Neural crest cell (in vitro differentiated cells): ENCODE measurements at regions not wholly inside any gene's neighbourhood (a gene's known extent, or its start where the extent isn't known, plus 50 kb on each side); places are given as distances from the start of the nearest gene placed in this dataset.
"Not testable (repeated sequence)": the region's sequence is repeated elsewhere in the genome, so short reads cannot be mapped to it uniquely, and the experiment has no call there.

Source experiments
- DNase-seq: peaks from one replicate; pipeline ENCODE4 v3.0.0; 2021; ENCODE audit warnings: low read depth, mixed read lengths, low spot score
- H3K27ac Mint-ChIP-seq: one replicate; pipeline ENCODE4 v1.8.0; 2021; ENCODE audit warnings: mild to moderate bottlenecking, mixed read lengths; ENCODE audit not compliant: unreplicated experiment
- H3K27me3 Mint-ChIP-seq: 2 replicates; pipeline ENCODE4 v1.8.0; 2021; ENCODE audit warnings: low read depth, mild to moderate bottlenecking, mixed read lengths
- H3K36me3 Mint-ChIP-seq: 2 replicates; pipeline ENCODE4 v1.8.0; 2021; ENCODE audit warnings: low read depth, mild to moderate bottlenecking, mixed read lengths
- H3K4me1 Mint-ChIP-seq: 2 replicates; pipeline ENCODE4 v1.8.0; 2021; ENCODE audit warnings: mixed read lengths
- H3K4me3 Mint-ChIP-seq: one replicate; pipeline ENCODE4 v1.8.0; 2021; ENCODE audit warnings: mild to moderate bottlenecking, mixed read lengths
- H3K9me3 Mint-ChIP-seq: 2 replicates; pipeline ENCODE4 v1.8.0; 2021; ENCODE audit warnings: mixed read lengths
- CTCF ChIP-seq: fragments of 200-600 bp; sonication (generic); conservative IDR thresholded peaks from 2 replicates; pipeline ENCODE4 v1.5.0; 2021; ENCODE audit warnings: antibody characterized with exemption, mild to moderate bottlenecking

DNA sequence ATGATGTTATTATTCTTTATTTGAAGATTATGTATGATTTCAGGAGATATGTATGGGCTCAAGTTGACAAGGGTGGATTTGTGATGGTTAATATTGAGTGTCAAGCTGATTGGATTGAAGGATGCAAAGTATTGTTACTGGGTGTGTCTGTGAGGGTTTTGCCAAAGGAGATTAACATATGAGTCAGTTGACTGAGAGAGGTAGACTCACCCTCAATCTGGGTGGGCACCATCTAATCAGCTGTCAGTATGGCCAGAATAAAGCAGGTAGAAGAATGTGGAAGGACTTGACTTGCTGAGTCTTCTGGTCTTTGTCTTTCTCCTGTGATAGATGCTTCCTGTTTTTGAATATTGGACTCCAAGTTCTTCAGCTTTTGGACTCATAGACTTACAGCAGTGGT is 973.7 kb downstream of the MCTP2 start:
- DNase-seq, result no peak
- Mint-ChIP-seq H3K4me1 (peaks cover 5% of the 10 kb centered on the region), H3K36me3 (peaks cover 29% of the 10 kb centered on the region), H3K4me3 (no peak overlapping the region), H3K27ac (no peak overlapping the region), H3K9me3 (peaks cover 38% of the 10 kb centered on the region), H3K27me3 (no peaks in the 10 kb centered on the region)
- TF ChIP-seq CTCF, result no peak

- Mint-ChIP-seq H3K4me1 (peaks cover 13% of the 10 kb centered on the region), H3K9me3 (peaks cover 31% of the 10 kb centered on the region), H3K36me3 (peaks cover 23% of the 10 kb centered on the region)
- H3K27me3 Mint-ChIP-seq, DNase-seq, H3K27ac Mint-ChIP-seq, H3K4me3 Mint-ChIP-seq: not testable (repeated sequence)
These were observed 974.5 kb downstream of the MCTP2 start for GRCh38 chr15:95205830-95206229.

DNA sequence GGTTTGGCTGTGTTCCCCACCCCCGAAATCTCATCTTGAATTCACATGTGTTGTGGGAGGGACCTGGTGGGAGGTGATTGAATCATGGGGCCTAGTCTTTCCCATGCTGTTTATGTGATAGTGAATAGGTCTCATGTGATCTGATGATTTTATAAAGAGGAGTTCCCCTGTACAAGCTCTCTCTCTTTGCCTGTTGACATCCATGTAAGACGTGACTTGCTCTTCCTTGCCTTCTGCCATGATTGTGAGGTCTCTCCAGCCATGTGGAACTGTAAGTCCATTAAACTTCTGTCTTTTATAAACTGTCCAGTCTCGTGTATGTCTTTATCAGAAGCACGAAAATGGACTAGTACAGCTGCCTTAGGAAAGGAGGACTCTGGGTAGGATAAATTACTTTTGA is 976.7 kb downstream of the MCTP2 start:
- Mint-ChIP-seq H3K27me3 (no peaks in the 10 kb centered on the region), H3K4me3 (no peak overlapping the region), H3K4me1 (peaks cover 24% of the 10 kb centered on the region), H3K36me3 (peaks cover 19% of the 10 kb centered on the region), H3K27ac (no peak overlapping the region), H3K9me3 (peaks cover 27% of the 10 kb centered on the region)
- no peak for DNase-seq
- no peak for TF ChIP-seq CTCF

GRCh38 chr15:95208988-95209387 is 977.6 kb downstream of the MCTP2 start:
- H3K9me3 Mint-ChIP-seq, result peaks cover 25% of the 10 kb centered on the region
- H3K4me1 Mint-ChIP-seq, result peaks cover 24% of the 10 kb centered on the region

GRCh38 chr15:95210436-95210981 is 979.1 kb downstream of the MCTP2 start:
- peak overlapping the region; percentile 6 for H3K4me3 Mint-ChIP-seq
- peaks cover 12% of the 10 kb centered on the region for H3K36me3 Mint-ChIP-seq
- DNase-seq, result no peak
- H3K27ac Mint-ChIP-seq, result peak overlapping the region; percentile 60
- H3K27me3 Mint-ChIP-seq, result no peaks in the 10 kb centered on the region
- H3K9me3 Mint-ChIP-seq, result peaks cover 20% of the 10 kb centered on the region
- peaks cover 31% of the 10 kb centered on the region for H3K4me1 Mint-ChIP-seq
- no peak for TF ChIP-seq CTCF

More at GRCh38 chr15:95208988-95209387, 977.6 kb downstream of the MCTP2 start:
- Mint-ChIP-seq H3K4me3 (no peak overlapping the region), H3K36me3 (peaks cover 17% of the 10 kb centered on the region), H3K27ac (no peak overlapping the region), H3K27me3 (no peaks in the 10 kb centered on the region)
- DNase-seq, result no peak
- no peak for TF ChIP-seq CTCF

DNA sequence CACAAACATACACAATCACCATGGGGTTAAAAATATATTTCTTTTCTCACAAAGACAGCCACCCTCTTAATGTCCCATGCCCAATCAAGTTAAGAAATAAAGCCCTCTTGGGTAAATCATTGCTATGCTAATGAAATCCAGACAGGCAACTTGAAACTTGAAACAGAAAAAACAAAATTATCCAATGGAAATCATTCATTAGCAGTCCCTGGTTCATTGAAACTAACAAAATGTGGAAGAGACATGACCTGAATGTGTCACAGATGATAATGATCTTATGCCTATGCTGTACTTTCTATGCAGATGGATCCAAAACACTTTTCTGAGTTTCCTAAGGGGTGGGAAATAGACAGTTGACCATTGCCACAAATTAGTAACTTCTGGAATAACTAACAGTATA is 983.7 kb downstream of the MCTP2 start:
- Mint-ChIP-seq H3K27me3 (no peaks in the 10 kb centered on the region), H3K4me1 (peaks cover 38% of the 10 kb centered on the region), H3K4me3 (no peak overlapping the region), H3K9me3 (peaks cover 18% of the 10 kb centered on the region), H3K36me3 (peaks cover 4% of the 10 kb centered on the region), H3K27ac (no peak overlapping the region)
- no peak for DNase-seq
- TF ChIP-seq CTCF, result no peak
